ENCODE measurements at regions not wholly inside any gene's neighbourhood (a gene's known extent, or its start where the extent isn't known, plus 50 kb on each side); places are given as distances from the start of the nearest gene placed in this dataset.

DNA sequence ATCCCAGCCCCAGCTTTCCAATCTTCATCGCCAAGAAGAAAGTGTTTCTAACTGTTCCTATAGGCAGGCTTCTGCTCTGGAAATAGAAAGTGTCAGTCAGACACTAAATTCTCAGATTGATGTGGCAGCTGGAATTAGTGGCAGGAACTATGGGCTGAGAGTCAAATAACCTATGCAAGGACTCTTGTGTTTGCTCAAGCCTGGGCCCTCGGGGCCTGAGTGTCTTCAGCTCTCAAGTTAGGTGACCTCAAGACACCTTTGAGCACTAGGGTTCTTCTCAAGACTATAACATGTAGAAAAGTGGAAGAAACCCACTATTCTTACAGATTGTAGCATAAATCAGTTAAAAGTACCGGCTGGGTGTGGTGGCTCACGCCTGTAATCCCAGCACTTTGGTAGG lies 694.5 kb downstream of the RNF144A start:
- DNase-seq (ENCODE audit: extremely low spot score) = no peak
- 62% methylated on average over 4 of the region's 4 CpGs for WGBS
- H3K4me3 ChIP-seq = no peak overlapping the region
- H3K4me1 ChIP-seq = no peaks in the 10 kb centered on the region
- H3K9me3 ChIP-seq = no peaks in the 10 kb centered on the region
- no peak overlapping the region for H3K27ac ChIP-seq (replicated peaks in 1 of 4)
- H3K36me3 ChIP-seq = no peaks in the 10 kb centered on the region
- TF ChIP-seq, protein P1, sequence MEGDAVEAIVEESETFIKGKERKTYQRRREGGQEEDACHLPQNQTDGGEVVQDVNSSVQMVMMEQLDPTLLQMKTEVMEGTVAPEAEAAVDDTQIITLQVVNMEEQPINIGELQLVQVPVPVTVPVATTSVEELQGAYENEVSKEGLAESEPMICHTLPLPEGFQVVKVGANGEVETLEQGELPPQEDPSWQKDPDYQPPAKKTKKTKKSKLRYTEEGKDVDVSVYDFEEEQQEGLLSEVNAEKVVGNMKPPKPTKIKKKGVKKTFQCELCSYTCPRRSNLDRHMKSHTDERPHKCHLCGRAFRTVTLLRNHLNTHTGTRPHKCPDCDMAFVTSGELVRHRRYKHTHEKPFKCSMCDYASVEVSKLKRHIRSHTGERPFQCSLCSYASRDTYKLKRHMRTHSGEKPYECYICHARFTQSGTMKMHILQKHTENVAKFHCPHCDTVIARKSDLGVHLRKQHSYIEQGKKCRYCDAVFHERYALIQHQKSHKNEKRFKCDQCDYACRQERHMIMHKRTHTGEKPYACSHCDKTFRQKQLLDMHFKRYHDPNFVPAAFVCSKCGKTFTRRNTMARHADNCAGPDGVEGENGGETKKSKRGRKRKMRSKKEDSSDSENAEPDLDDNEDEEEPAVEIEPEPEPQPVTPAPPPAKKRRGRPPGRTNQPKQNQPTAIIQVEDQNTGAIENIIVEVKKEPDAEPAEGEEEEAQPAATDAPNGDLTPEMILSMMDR (IDR thresholded peaks at IDR 0.05) = no peak
- TF ChIP-seq POLR2AphosphoS5 (IDR thresholded peaks at IDR 0.05) (no peak), POLR2A (IDR thresholded peaks at IDR 0.05; ENCODE audit: low read depth) (no peak), EP300 (IDR thresholded peaks at IDR 0.05) (no peak)
- intact Hi-C loops (cut with DNase I) = no loop called here
- H3K27me3 ChIP-seq = no peaks in the 10 kb centered on the region

DNA sequence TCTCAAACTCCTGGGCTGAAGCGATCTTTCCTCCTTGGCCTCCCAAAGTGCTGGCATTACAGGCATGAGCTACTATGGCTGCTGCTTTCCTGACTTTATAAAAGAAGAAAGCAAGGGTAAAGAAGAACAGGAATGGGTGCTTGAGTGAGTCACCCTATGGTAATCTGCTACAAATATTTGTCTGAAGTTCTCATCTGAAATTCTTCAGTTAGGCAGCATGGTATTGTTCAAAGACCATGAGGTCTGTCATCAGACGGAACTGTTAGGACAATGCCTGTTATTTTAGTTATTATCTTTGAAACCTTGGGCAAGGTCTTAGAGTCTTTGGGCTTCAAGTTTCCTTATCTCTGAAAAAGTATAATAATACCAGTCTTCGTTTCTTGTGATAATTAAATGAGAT lies 695.8 kb downstream of the RNF144A start:
- no peaks in the 10 kb centered on the region for H3K36me3 ChIP-seq
- 76% methylated on average over 3 of the region's 3 CpGs for whole genome bisulfite sequencing
- peak; percentile 31 for DNase-seq (ENCODE audit: extremely low spot score)
- H3K4me3 ChIP-seq = no peak overlapping the region
- H3K27me3 ChIP-seq = no peaks in the 10 kb centered on the region
- H3K27ac ChIP-seq (replicated peaks in 1 of 4) = no peak overlapping the region
- H3K4me1 ChIP-seq = no peaks in the 10 kb centered on the region
- no peaks in the 10 kb centered on the region for H3K9me3 ChIP-seq
- intact Hi-C loops (cut with DNase I) = no loop called here
- TF ChIP-seq POLR2A (IDR thresholded peaks at IDR 0.05; ENCODE audit: low read depth) = no peak
- no peak for TF ChIP-seq EP300 (IDR thresholded peaks at IDR 0.05)
- no peak for TF ChIP-seq POLR2AphosphoS5 (IDR thresholded peaks at IDR 0.05)
- TF ChIP-seq, protein P1 (IDR thresholded peaks at IDR 0.05) = no peak

DNA sequence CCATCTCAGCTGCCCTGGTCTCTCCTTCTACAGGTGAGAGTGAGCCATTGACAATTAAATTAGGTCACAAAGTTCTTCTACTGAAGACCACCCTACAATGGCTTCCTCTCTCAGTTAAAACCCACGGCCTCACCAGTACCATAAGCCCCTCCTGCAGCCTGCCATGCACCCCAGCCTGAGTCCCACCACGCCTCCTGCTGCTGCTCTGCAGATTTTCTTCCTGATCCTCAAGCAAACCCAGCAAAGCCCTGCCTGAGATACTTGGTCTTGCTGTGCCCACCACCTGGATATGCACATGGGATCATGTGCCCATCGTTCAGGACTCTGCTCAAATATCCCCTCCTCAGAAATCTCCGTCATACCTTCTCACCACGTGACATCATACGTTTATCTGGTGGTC lies 696.6 kb downstream of the RNF144A start:
- Histone ChIP-seq H3K27me3 (no peaks in the 10 kb centered on the region), H3K9me3 (no peaks in the 10 kb centered on the region), H3K4me3 (no peak overlapping the region), H3K27ac (replicated peaks in 1 of 4) (no peak overlapping the region), H3K36me3 (no peaks in the 10 kb centered on the region), H3K4me1 (no peaks in the 10 kb centered on the region)
- intact Hi-C loops (cut with DNase I) = no loop called here
- peak; percentile 91 for DNase-seq (ENCODE audit: extremely low spot score)
- TF ChIP-seq POLR2AphosphoS5 (IDR thresholded peaks at IDR 0.05) (no peak), POLR2A (IDR thresholded peaks at IDR 0.05; ENCODE audit: low read depth) (no peak), EP300 (IDR thresholded peaks at IDR 0.05) (no peak)
- TF ChIP-seq, protein P1 (IDR thresholded peaks at IDR 0.05) = no peak
- WGBS = 91% methylated on average over 6 of the region's 6 CpGs

DNA sequence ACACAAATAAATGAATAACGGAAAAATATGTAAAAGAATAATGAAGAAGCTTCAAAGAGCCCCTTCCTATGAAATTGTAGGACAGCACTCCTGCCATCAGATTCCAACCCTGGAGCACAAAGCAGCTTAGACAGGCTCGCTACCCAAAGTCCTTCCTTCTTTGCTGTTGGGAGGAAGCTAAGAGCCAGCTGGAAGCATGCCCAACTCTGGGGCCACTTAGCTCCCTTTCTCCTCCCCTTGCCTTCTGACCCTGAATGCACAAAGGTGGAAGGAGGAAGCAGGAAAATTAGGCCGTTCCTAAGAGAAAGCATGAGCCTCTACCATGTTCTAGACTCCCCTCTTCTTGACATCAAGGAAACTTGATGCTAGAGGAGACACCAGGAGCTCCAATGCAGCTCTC lies 700.8 kb downstream of the RNF144A start:
- H3K27ac ChIP-seq (replicated peaks in 1 of 4) = no peak overlapping the region
- no peaks in the 10 kb centered on the region for H3K4me1 ChIP-seq
- no peaks in the 10 kb centered on the region for H3K36me3 ChIP-seq
- peak; percentile 72 for DNase-seq (ENCODE audit: extremely low spot score)
- no peaks in the 10 kb centered on the region for H3K27me3 ChIP-seq
- intact Hi-C loops (cut with DNase I) = no loop called here
- no peak overlapping the region for H3K4me3 ChIP-seq
- TF ChIP-seq POLR2A (IDR thresholded peaks at IDR 0.05; ENCODE audit: low read depth) = no peak
- 83% methylated on average over 3 of the region's 3 CpGs for WGBS
- no peaks in the 10 kb centered on the region for H3K9me3 ChIP-seq

DNA sequence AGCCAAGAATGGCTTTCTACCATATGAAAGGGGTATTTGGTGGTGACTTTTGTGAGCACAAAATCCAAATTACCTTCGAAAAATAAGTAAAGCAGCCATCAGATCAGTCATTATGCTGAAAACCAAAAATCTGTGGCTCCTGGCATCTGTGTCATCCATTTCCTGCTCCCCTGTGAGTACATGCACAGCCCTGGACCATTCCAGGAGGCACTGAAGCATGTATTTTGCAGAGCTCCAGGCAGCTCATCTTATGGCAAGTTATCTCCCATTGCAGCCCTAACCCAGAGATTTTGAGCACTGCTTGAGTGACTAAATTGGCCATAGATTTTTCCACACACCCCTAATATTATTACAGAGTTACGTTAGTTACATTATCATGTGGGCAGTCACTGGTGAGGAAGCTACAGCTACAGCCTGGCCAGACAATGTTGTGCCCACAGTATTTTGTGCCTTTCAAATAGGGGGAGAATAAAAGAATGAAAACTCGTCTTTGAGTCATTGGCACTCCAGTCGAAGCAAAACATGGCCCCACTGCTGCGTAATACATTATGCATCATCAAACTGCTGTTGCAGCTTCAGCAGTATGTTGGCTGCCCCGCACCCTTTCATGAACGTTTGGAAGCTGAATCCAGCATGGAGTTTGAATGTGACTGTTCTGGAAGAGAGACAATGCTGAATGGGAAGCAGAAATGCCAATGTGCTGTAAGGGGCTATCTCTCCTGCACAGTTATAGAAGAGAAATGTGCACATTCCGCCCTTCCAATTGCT lies 702.2 kb downstream of the RNF144A start:
- Histone ChIP-seq H3K27me3 (no peaks in the 10 kb centered on the region), H3K9me3 (no peaks in the 10 kb centered on the region), H3K27ac (replicated peaks in 1 of 4) (no peak overlapping the region), H3K4me1 (no peaks in the 10 kb centered on the region), H3K4me3 (no peak overlapping the region), H3K36me3 (no peaks in the 10 kb centered on the region)
- intact Hi-C loops (cut with DNase I) = no loop called here
- 71% methylated on average over 8 of the region's 8 CpGs for WGBS
- peak; percentile 60 for DNase-seq (ENCODE audit: extremely low spot score)
- TF ChIP-seq POLR2AphosphoS5 (IDR thresholded peaks at IDR 0.05) (no peak), POLR2A (IDR thresholded peaks at IDR 0.05; ENCODE audit: low read depth) (no peak), EP300 (IDR thresholded peaks at IDR 0.05) (no peak)
- TF ChIP-seq, protein P1 (IDR thresholded peaks at IDR 0.05) = no peak

All from esophagus muscularis mucosa (tissue), 4 donors.